Stimulated activated CD8-positive, alpha-beta memory T cell treated with anti-CD3 and anti-CD28 coated beads, Interleukin-4, amount 100 ng/mL, for 48 hours (primary cell): ENCODE measurements at regions not wholly inside any gene's neighbourhood (a gene's known extent, or its start where the extent isn't known, plus 50 kb on each side); places are given as distances from the start of the nearest gene placed in this dataset.
"Not testable (repeated sequence)": the region's sequence is repeated elsewhere in the genome, so short reads cannot be mapped to it uniquely, and the experiment has no call there.

Source experiments
- DNase-seq: peaks from one replicate; pipeline ENCODE4 v3.0.0-alpha.2; 2020

DNA sequence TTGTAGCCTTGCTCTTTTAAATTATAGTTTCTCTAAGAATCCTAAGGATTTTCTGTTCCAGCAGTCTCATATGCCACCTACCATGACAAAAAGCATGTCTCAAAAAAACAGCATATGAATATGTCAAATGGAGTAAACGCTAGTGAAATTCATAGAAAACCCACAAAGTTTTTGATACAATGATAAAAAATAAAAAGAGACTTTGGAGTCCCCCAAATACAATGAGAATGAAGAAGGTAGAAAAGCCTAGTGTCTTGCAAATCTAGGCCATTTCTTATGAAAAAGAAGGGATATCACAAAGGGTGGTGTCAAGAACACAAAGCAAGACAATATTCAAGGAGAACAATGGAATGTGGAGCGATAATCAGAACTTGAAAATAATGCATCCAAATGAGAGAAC lies 668.5 kb downstream of the PLOD2 start:
- DNase-seq = no peak

DNA sequence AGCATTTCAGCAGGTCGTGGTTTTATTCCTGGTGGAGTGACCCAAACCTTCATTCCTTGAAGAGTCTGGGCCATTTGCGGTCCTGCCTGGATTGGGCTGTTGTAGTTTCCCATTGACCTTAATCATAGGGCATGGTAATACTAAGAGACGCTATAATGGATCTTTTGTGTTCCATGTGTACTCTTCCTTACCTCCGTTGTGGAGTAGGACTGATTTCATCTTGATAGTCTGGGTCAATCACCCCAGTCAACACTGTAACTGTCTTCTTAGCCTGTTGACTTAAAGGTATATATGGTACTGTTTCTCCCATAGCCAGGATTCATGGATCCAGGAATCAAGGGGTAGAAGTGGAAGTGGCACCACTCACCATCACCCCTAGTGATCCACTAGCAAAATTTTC lies 643.6 kb downstream of the PLOD2 start:
- not testable (repeated sequence) for DNase-seq

DNA sequence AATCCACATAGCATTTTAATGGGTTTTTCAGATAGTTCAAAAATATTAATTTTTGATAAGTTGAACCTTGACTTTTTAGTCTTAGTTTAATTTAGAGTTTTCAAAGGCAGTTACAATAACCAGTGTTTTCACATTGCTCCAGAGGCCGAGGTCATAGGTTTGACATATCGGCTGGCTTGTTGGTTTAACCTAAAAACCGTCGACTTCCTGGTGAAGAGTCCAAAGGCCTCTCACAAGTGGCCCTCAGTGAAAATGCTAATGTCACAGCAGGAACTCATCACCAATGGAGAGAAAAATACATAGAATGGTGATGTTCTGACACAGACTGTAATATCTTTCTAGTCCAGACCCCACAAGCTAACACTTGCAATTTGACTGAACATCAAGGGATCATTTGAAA lies 642.3 kb downstream of the PLOD2 start:
- DNase-seq = no peak

DNA sequence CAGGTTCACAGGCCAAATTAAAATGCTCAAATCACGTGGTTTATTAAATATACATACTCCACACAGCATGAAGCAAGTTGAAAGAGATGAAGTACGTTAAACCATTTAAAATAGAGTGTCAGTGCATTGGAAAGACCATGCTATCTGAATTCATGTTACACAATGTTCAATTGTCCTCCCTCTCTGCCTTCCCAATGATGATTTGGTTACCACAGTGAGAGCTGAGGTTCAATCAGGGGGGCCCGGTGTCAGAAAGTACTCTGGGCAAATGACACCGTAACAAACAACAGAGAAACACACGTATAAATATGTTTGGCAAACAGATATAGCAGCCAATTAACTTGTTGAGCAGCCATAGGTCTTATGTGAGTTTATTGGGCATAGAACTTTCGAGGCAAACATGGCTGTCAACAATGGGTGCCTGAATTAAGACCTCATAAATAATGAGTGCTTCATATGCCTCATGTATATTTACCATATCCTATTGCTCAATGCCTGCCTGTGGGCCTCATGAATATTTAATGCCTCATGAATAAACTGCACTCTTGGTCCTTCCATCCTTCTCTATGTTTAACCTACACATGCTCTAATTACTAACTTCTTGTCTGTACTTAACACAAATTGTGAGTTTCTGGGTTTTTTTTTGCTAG lies 641.5 kb downstream of the PLOD2 start:
- no peak for DNase-seq

DNA sequence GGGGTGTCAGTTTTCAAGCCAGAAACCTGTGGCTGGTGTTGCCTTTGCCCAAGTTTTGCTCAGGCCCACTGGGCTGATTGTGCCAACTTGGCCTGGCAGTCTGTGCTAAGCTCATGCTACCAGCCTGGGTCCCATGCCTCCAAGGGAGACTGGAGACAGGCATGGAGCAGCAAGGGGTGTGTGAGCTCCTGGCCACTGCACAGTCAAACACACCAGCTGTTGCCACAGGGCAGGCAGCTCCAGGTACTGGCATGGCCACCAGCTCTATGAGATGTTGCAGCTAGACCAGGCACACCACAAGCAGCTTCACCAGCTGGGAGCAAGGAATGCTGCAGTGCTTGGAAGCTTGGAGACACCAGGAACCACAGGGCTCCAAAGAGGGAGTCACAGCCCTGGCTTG lies 638.8 kb downstream of the PLOD2 start:
- DNase-seq = no peak

DNA sequence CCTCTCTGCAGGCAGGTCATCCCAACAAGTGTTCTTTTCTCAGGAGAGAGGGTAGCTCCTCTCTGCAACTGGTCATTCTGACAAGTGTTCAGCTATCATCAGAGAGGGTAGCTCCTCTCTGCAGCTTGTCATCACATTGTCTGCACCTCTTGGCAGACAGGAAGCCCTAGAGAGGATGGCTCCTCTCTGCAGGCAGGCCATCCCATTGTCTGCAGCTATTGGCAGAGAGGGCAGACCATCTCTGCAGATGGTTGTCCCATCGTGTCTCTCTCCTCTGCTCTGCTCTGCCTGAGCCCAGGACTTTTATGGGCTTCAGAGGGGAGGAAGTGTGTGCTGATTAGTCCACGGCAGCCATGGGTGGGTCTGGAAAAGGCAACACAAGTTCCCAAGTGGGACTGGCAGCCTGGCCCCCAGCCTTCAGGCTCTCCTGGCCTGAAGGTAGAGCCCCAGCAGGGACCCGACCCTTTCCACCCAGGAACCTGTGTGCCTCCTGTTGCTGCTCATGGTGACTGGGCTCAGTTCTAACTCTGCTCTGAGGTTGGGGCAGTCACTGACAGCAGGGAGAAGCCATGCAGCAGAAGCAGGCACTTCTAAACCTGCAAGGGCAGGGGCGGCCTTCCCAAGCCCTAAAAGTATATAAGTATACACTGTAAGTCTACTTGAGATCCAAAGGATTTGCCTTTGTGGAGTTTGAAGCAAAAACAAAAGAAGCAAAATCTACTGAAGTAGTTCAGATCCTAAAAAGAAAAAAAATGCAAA lies 637.9 kb downstream of the PLOD2 start:
- no peak for DNase-seq

DNA sequence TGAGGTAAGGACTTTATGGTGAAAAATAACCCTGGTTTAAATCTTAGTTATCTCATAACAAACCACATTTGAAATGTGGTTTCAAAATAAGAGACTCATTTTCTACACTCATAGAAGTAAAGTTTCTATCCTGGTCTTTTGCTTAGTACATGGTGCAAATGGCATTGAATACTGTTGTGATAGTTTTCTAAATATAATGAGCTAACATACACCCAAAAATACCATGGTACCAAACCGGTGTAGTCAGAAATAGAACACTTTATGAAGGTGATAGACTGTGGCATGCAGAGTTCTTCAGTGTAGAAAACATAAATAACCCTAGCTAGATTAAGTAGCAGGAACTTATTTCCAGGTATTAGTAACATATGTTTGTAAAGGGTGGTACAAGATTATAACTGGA lies 629.4 kb downstream of the PLOD2 start:
- no peak for DNase-seq

DNA sequence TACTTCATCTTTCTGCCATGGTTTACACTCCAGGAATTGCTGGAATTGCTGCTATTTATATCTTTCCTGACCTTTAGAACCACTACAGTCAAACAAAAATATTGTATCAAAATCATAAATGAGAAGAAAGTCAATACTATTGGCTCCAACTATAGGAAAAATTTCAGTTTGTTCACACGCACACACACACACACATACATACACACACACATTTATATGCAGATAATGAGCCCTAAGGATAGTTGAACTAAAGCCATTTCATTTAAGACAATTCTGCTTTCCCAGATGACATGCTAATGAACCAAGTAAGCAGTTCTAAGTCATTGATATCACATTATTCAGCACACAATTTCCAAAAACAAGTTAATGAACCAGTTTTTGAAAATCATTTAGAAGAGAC lies 627.3 kb downstream of the PLOD2 start:
- DNase-seq = no peak

DNA sequence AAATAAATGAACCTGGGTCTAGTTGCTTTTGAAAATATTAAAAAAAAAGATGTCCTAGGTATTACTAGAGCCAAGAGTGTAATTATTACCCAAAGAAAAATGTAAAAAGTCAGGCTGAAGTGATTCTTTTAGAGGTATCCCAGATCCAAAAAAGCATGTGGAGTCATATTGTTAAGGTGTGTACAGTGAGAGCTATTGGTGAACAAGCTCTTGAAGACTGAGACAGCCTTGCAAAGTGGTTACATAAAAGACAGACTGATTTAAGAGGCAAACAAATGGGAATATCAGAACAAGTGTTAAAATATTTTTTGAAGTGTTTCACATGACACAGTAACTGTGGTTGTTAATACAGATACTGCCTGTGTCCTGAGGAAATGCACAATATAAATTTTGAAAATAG lies 624.5 kb downstream of the PLOD2 start:
- no peak for DNase-seq

DNA sequence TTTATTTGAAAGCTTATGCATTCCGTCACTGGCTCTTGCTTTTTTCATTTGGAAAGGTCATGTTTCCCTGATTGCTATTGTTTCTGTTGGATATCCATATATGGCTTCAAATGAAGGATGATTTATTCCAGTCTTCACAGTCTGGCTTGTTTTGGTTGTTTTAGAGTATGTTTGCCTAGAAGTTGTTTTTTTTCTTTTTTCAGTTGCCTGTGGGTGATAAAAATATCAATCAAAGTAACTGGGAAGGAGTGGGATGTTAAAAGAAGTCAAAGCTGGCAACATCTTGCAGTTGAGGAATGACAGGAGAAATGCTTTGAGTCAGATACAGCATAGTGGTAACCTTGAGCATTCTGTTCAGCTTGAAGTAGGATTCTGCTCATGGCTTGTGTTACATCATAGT lies 610.5 kb downstream of the PLOD2 start:
- no peak for DNase-seq

DNA sequence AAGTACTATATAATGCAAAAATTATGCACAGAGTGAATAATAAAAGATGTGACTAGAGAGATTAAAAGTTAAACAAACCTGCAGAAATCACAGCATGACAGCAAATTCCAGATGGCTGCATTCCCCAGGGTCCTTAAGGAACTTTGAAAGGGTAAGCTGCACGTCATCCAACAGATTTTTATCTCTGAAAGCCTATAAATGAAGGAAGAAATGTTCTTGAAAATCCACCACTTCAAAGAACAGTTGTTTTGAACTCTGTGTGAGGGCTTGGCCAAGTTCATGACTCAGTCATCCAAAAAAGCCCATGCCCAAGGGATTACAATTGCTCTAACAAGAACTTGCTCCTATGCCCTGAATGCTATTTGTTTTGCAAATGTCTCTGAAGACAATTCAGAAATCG lies 603.6 kb downstream of the PLOD2 start:
- DNase-seq = no peak

DNA sequence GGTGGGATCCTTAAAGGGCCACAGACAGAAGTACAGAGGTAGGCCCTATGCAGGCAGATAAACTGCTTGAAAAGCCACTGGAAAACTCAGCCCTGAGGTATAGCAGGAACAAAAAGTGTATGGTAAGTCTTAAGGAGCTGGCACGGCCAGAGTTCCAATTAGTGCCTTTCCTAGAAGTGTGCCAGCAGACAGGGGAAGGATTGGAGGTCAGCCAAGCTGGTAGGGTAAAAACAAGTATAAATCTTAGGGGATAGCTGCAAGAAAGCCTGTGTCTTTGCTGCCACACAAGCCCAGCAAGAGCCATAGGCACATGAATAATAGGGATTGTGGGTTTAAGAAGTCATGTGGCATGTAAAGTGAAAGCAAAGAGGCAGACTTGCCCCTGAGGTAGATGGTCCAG lies 582.5 kb downstream of the PLOD2 start:
- no peak for DNase-seq

DNA sequence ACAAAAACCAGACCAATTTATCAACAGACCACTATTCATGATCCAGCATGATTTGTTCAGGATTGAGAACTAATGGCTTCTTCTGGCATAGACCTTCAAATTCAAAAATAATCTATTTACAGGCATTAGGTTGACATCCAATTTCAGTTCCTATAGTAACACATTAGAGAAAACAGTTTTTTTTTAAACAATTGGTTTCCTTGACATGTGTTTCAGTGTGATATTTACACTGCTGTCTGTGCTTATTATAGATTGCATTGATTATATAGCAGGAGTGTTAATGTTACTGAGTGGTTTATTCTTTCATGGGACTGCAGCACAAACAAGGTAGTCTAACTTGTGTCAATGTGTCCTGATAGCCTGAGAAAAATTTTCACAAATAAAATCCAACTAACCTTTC lies 579.3 kb downstream of the PLOD2 start:
- DNase-seq = no peak

DNA sequence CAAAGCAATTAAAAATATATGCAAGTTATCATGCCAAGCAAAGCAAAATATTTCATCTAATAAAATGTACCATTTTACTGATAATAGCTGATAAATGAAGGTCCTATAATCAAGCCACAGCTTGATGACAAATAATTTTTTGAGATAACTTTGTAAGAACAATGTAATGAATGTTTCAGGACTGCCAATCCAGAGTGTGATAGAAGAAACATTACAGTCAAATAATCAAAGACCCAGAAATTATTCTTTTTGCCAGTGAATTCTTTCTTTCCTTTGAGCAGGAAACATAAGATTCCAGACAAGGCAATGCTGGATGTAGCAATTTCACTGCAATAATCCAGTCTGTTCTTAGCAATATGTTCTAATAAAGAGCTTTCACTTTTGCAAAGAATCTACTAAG lies 556.1 kb downstream of the PLOD2 start:
- no peak for DNase-seq

DNA sequence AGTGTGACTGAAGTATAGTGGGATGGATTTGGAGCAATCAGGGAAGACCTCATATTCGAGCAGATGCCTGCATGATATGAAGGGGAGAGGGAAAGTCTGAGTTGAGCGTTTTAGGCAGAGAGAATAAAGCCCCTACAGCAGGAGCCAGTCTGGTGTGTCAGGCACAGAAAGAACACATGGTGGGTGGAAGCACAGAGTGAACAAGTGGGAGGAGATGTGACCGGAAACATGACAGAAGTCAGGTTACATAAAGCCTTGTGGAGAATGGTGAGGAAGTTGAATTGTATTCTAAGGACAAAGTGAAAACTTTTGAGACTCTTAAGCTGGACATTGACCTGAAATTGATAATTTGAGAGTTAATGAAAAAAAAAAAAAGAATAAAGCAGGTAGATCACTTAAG lies 541.0 kb downstream of the PLOD2 start:
- DNase-seq = no peak

DNA sequence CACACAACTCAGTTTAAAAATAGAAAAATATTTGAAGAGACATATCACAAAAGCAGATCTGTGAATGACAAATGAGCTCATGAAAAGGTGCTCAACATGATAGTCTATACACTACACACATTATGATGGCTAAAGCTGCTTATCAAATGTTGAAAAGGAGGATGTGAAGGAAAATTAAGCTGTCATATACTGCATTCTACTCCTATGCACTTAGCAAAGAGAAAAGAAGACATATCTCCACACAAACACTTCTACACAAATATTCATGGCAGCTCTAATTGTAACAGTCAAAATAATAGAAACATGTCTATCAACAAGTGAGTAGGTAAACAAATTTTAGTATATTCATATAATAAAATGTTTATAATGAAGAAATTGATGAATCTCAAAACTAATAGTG lies 540.5 kb downstream of the PLOD2 start:
- no peak for DNase-seq

DNA sequence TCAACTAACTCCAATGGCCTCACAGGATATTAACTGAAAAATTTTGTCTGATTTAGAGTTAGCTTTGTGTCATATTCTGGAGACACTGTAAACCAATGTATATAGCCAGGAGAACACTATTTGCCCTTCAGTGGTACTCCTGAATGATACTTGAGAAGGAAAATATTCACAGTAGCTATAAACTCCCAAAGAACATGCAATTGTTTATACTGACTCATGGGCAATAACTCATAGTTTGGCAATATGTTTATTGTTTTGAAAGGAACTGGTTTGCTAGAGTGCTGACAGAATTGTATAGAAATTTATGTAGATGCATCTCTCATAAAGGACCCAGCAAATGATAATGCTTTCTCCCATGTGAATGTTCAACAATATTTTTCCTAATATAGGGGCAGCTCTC lies 537.6 kb downstream of the PLOD2 start:
- DNase-seq = no peak

DNA sequence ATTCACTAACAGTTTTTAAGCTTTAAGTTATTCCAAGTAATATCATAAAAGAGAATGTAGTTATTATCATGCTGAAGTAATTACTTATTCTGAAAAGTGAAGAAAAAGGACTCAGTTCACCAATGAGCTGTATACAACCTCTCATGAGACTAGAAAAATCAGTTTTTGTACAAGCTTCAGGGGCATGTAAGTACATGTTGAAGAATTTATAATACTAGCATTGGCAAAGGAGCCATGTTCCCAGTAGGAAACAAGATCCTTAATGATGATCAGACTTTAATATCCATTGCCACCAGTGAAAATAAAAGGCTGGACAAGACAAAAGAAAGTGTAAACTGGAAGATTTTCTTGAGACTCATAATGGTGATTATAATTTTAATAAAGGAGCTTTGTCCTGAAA lies 532.8 kb downstream of the PLOD2 start:
- DNase-seq = no peak

DNA sequence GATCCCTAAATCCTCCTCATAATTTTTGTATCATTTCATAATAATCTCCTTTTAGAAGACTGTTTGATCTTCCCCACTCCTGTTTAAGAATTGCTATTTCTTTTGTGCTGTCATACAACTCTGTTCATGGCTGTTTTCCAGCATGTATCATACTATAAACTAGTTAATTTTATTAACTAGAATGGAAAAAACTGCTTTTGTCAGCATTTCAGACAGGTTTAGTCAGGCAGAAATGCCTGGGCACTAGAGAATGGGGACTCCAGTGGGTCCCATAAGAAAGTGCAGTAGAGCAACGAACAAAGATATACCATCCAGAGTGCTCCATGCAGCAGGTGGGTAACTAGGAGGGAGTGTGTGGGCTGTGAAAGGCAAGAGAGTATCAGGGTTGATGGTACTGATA lies 523.9 kb downstream of the PLOD2 start:
- no peak for DNase-seq

DNA sequence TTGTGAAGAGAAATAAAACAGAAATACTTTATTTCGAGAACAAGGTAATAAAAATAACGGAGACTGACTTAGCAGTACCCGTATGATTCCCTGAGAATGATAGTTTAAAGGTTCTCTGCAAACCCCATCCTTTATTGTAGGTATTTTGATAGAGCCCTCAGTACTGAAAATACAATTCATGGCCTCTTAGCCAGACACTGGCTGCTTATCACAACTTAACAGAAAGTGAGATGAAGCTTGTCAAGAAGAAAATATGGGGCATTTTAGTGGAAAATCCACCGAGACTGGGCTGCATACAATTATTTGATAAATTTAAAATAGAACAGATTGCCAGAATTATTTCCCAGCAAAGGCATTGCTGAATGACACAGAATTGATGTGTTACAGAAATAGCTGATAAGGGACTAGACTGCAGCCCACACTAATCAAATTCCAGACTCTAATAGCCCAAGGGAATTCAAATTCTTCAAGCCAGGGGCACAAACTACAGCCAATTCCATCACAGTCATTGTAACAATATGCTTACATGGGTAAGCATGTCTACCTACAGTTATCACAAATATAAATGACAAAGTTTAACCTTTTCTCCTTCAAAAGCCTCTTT lies 521.9 kb downstream of the PLOD2 start:
- DNase-seq = no peak

DNA sequence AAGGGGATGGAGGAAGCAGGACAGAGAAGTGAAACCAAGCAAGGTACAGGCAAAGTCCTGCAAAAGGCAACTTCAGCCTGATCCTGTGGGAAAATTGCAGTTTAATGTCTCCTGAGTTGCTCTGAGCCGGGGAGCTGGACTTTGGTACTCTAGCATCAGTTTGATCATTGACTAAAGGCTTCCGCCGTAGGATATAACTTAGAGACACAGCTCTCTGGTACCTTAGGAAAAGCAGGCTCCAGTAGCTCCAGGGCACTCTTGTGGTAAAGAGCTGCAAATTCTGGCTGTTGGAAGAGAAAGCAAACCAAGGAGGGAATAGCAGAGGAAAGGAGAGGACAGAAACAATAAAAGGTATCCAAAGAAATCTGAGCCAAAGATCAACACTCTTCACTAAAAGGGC lies 521.1 kb downstream of the PLOD2 start:
- no peak for DNase-seq

DNA sequence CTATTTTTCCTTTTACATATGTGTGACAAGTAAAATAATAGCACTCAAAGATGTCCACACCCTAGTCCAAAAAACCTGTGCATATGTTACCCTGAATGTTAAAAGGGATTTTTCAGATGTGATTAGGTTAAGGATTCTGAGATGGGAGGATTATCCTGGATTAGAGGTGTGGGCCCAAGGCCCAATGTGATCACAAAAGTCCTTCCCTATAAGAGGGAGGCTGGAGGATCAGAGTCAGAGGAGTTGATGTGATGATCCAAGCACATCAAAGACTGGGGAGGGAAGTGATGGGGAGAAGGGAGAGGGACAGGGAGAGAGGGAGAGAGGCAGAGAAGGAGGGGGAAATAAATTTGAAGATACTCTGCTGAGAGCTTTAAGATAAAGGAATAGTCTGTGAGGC lies 512.6 kb downstream of the PLOD2 start:
- DNase-seq = no peak

DNA sequence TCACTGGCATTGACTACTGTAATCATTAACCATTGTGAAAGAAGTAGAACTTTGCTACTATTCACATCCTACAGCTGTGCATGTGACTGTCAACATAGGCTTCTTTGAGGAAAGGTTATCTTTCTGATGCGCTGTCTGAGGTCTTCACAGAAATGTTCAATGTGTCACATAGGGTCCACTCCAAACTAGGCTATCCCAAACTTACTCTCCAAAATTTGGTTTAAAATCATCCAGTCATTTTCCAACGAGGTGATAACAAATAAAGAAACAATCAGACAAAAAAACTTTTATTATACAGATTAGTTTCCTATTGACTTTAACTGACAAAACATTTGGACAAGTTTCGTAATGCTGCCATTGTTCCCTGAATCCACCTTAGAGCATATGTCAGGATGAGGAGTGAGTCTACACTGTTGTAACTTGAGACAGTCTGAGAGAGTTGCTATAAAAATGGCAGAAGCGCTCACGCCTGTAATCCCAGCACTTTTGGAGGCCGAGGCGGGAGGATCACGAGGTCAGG lies 511.6 kb downstream of the PLOD2 start:
- DNase-seq = no peak

DNA sequence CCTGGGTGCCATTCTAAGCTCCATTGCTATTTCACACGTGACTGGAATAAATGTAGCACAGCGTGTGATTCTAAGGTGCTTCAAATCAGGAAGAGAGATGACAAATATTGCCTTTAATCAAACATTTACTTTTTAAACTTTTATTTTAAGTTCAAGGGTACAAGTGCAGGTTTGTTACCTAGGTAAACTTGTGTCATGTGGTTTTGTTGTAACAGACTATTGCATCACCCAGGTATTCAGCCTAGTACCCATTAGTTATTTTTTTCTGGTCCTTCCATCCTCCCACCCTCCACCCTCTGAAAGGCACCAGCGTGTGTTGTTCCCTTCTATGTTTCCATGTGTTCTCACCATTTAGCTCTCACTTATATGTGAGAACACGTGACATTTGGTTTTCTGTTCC lies 510.8 kb downstream of the PLOD2 start:
- no peak for DNase-seq
